ENCODE measurements at regions not wholly inside any gene's neighbourhood (a gene's known extent, or its start where the extent isn't known, plus 50 kb on each side); places are given as distances from the start of the nearest gene placed in this dataset.
A peak's percentile ranks its signal among the peaks of the same experiment; 100 is the strongest.

DNA sequence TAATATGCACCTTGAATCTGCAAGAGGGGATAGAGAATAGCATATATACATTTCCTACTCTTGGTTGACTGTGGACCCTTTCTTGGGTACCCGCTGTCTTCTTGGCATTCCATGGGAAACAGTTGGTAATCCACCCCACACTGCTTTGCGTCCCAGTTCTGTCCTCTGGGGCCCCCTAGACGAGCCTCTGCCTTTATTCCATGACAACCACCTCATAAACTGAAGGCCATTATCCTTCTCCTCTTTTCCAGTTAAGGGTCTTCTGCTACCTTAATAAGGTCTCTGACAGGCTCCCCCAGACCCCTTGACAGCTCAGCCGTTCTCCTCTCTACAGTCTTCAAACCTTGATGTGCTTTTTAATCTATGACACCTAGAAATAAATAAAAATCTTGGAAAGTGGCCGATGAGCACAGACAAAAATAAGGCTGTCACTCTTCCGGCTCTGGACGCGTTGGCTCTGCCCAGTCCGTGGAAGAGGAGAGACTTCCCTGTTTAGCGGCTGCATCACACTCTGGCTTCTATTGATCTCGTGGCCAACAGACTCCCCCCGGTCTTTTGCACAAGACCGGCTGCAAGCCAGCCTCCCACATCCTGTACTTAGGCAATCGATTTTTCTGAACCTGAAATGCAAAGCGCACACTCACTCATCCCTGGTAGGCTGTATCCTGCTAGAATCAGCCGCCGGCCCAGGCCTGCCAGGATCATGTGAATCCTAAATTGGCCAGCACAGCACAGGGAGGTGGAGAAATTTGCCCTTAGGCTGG lies 251.0 kb upstream of the TLE3 start:
- no peak overlapping the region for H3K4me3 ChIP-seq (replicated peaks in 1 of 4; ENCODE audit: control extremely low read depth in 1 of 4, insufficient read depth in 1 of 4, low read depth in 3 of 4, low read length in 4 of 4)
- no peak overlapping the region for H2AFZ ChIP-seq (ENCODE audit: low read length)
- H3K27ac ChIP-seq (ENCODE audit: insufficient read depth, low read length) = no peak overlapping the region
- H3K4me2 ChIP-seq (ENCODE audit: extremely low read depth, insufficient read depth, low read length) = no peak overlapping the region
- no peaks in the 10 kb centered on the region for H3K9me3 ChIP-seq (ENCODE audit: control insufficient read depth, insufficient read depth, low read depth, low read length)
- no peaks in the 10 kb centered on the region for H4K20me1 ChIP-seq (ENCODE audit: control insufficient read depth, extremely low read depth, insufficient read depth, low read length)
- H3K4me1 ChIP-seq (ENCODE audit: control insufficient read depth, extremely low read depth, insufficient read depth, low read length) = no peaks in the 10 kb centered on the region
- peak; percentile 8 to 18 for DNase-seq (ENCODE audit: low read depth in 2 of 2)
- no peak overlapping the region for H3K9ac ChIP-seq (ENCODE audit: insufficient read depth, low read length)
- peaks cover 6% of the 10 kb centered on the region for H3K27me3 ChIP-seq (ENCODE audit: control insufficient read depth, insufficient read depth, low read length)
- no peaks in the 10 kb centered on the region for H3K79me2 ChIP-seq (ENCODE audit: control insufficient read depth, insufficient read depth, low read length)
- no peak for TF ChIP-seq EZH2 (IDR thresholded peaks at IDR 0.05; ENCODE audit: low read length, missing control alignments)
- TF ChIP-seq, protein P1, sequence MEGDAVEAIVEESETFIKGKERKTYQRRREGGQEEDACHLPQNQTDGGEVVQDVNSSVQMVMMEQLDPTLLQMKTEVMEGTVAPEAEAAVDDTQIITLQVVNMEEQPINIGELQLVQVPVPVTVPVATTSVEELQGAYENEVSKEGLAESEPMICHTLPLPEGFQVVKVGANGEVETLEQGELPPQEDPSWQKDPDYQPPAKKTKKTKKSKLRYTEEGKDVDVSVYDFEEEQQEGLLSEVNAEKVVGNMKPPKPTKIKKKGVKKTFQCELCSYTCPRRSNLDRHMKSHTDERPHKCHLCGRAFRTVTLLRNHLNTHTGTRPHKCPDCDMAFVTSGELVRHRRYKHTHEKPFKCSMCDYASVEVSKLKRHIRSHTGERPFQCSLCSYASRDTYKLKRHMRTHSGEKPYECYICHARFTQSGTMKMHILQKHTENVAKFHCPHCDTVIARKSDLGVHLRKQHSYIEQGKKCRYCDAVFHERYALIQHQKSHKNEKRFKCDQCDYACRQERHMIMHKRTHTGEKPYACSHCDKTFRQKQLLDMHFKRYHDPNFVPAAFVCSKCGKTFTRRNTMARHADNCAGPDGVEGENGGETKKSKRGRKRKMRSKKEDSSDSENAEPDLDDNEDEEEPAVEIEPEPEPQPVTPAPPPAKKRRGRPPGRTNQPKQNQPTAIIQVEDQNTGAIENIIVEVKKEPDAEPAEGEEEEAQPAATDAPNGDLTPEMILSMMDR (conservative IDR thresholded peaks at IDR 0.05 in 1 of 2, IDR thresholded peaks at IDR 0.05 in 1 of 2; ENCODE audit: low read depth in 1 of 2, low read length in 2 of 2) = no peak
- no peaks in the 10 kb centered on the region for H3K36me3 ChIP-seq (ENCODE audit: control insufficient read depth, insufficient read depth, low read length)

DNA sequence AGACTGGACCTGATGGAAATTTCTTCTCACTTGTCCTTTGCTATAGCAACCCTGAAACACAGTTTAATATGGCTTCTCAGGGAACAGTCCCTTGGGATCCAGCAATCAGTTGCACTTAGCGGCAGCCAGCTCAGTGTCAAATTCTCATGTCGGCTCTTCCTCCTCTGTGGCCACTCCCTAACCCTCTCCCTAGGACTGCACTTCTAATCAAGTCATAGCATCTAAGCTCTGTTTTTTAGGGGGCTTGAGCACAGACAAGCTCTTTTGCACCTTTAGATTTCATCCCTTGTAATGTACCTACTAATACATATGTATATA lies 250.5 kb upstream of the TLE3 start:
- Histone ChIP-seq H3K36me3 (ENCODE audit: control insufficient read depth, insufficient read depth, low read length) (no peaks in the 10 kb centered on the region), H4K20me1 (ENCODE audit: control insufficient read depth, extremely low read depth, insufficient read depth, low read length) (no peaks in the 10 kb centered on the region), H3K9ac (ENCODE audit: insufficient read depth, low read length) (no peak overlapping the region), H3K27me3 (ENCODE audit: control insufficient read depth, insufficient read depth, low read length) (peaks cover 6% of the 10 kb centered on the region), H3K4me3 (replicated peaks in 1 of 4; ENCODE audit: control extremely low read depth in 1 of 4, insufficient read depth in 1 of 4, low read depth in 3 of 4, low read length in 4 of 4) (no peak overlapping the region), H3K79me2 (ENCODE audit: control insufficient read depth, insufficient read depth, low read length) (no peaks in the 10 kb centered on the region), H3K9me3 (ENCODE audit: control insufficient read depth, insufficient read depth, low read depth, low read length) (no peaks in the 10 kb centered on the region), H2AFZ (ENCODE audit: low read length) (no peak overlapping the region), H3K4me2 (ENCODE audit: extremely low read depth, insufficient read depth, low read length) (no peak overlapping the region), H3K27ac (ENCODE audit: insufficient read depth, low read length) (no peak overlapping the region), H3K4me1 (ENCODE audit: control insufficient read depth, extremely low read depth, insufficient read depth, low read length) (no peaks in the 10 kb centered on the region)
- TF ChIP-seq EZH2 (IDR thresholded peaks at IDR 0.05; ENCODE audit: low read length, missing control alignments) = no peak
- TF ChIP-seq, protein P1 (conservative IDR thresholded peaks at IDR 0.05 in 1 of 2, IDR thresholded peaks at IDR 0.05 in 1 of 2; ENCODE audit: low read depth in 1 of 2, low read length in 2 of 2) = no peak
- DNase-seq (ENCODE audit: low read depth in 2 of 2) = no peak

DNA sequence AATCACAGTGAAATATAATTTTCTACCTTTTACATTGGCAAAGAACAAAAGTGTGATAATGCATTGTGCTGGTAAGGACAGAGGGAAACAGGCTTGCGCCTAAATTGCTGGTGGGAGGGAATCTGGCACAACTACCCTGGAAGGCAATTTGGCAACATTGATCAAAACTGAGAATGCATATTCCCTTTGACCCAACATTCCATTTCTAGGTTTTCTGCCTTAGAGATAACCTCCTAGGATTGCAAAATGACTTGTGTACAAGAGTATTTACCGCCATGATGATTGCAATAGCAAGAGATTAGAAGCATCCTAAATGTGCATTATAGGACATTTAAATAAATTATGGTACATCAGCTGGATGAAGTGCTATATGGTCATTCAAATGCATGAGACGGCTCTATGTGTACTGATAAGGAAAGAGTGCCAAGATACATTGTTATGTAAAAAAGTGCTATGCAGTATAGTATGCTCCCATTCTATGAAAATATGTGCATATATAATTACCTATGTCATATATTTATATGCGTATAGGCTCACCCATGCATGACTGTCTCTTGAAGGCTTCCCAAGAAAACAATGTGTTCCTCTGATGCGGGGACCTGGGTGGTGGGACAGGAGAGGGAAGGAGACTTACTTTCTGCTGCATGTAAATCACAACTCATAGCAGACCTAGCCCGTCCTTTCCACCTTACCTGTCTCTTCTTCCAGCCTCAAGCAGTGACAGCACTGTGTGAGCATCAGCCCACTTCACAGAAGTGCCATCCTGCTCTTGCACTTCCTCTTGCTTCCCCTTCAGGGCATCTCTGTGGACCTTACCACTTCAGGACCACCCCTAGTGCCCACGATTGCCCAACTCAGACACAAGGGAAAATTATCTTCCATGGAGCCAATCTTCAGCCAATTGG lies 249.9 kb upstream of the TLE3 start:
- Histone ChIP-seq H3K79me2 (ENCODE audit: control insufficient read depth, insufficient read depth, low read length) (no peaks in the 10 kb centered on the region), H4K20me1 (ENCODE audit: control insufficient read depth, extremely low read depth, insufficient read depth, low read length) (no peaks in the 10 kb centered on the region), H3K4me1 (ENCODE audit: control insufficient read depth, extremely low read depth, insufficient read depth, low read length) (no peaks in the 10 kb centered on the region), H2AFZ (ENCODE audit: low read length) (no peak overlapping the region), H3K9ac (ENCODE audit: insufficient read depth, low read length) (no peak overlapping the region), H3K9me3 (ENCODE audit: control insufficient read depth, insufficient read depth, low read depth, low read length) (no peaks in the 10 kb centered on the region), H3K36me3 (ENCODE audit: control insufficient read depth, insufficient read depth, low read length) (no peaks in the 10 kb centered on the region), H3K27ac (ENCODE audit: insufficient read depth, low read length) (no peak overlapping the region), H3K27me3 (ENCODE audit: control insufficient read depth, insufficient read depth, low read length) (peaks cover 6% of the 10 kb centered on the region), H3K4me3 (replicated peaks in 1 of 4; ENCODE audit: control extremely low read depth in 1 of 4, insufficient read depth in 1 of 4, low read depth in 3 of 4, low read length in 4 of 4) (no peak overlapping the region), H3K4me2 (ENCODE audit: extremely low read depth, insufficient read depth, low read length) (no peak overlapping the region)
- TF ChIP-seq EZH2 (IDR thresholded peaks at IDR 0.05; ENCODE audit: low read length, missing control alignments) = peak; percentile 2
- TF ChIP-seq, protein P1 (conservative IDR thresholded peaks at IDR 0.05 in 1 of 2, IDR thresholded peaks at IDR 0.05 in 1 of 2; ENCODE audit: low read depth in 1 of 2, low read length in 2 of 2) = no peak
- no peak for DNase-seq (ENCODE audit: low read depth in 2 of 2)
